NT2/D1 (cell line): ENCODE measurements at regions not wholly inside any gene's neighbourhood (a gene's known extent, or its start where the extent isn't known, plus 50 kb on each side); places are given as distances from the start of the nearest gene placed in this dataset.

Experiments used
- SUZ12 ChIP-seq: IDR thresholded peaks from 2 replicates; pipeline ENCODE4 v1.6.1; 2011; ENCODE audit not compliant: insufficient read length, insufficient read depth; ENCODE audit errors: extremely low read depth
- YY1 ChIP-seq: IDR thresholded peaks from 2 replicates; pipeline ENCODE4 v1.6.1; 2011; ENCODE audit not compliant: insufficient read length, insufficient read depth

DNA sequence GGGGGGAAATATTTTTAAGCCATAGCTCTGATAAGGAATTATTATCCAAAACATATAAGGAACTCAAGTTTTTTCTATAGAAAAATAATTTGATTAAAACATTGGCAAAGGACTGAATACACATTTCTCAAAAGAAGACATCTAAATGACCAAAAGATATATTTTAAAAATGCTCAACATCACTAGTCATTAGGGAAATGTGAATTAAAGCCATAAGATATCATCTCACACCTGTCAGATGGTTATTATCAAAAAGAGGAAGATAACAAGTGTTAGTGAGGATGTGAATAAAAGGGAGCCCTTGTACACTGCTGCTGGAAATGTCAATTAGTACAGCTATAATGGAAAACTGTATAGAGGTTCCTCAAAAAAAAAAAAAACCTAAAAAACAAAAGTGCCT, 425.0 kb downstream of the DYNC2H1 start:
- TF ChIP-seq SUZ12 (no peak), YY1 (no peak)
